WTC11 (cell line): ENCODE measurements at regions not wholly inside any gene's neighbourhood (a gene's known extent, or its start where the extent isn't known, plus 50 kb on each side); places are given as distances from the start of the nearest gene placed in this dataset.

ENCODE experiments used
- ATAC-seq: fragments of 200-7000 bp; cut with Tn5 transposase; 2 replicates; pipeline ENCODE4 v1.10.0; 2021; ENCODE audit warnings: mild to moderate bottlenecking, moderate library complexity
- CTCF ChIA-PET: fragments of 300-600 bp; sonication (Branson Sonifier 250); formaldehyde crosslinking; loops from one replicate; lab custom pipeline; 2021; ENCODE audit warnings: antibody characterized with exemption; lab: Charles Lee
- POLR2A ChIA-PET: fragments of 350-600 bp; sonication (Branson Sonifier 250); formaldehyde crosslinking; loops from one replicate; lab custom pipeline; 2021; ENCODE audit warnings: antibody characterized with exemption; lab: Charles Lee
- DNase-seq: peaks from one replicate; pipeline ENCODE4 v3.0.0; 2021; ENCODE audit warnings: low spot score
- H3K27ac Mint-ChIP-seq: 2 replicates; pipeline ENCODE4 v1.8.0; 2021; ENCODE audit warnings: mixed read lengths
- H3K27me3 Mint-ChIP-seq: 2 replicates; pipeline ENCODE4 v1.8.0; 2021; ENCODE audit warnings: low read depth, mild to moderate bottlenecking, moderate library complexity, mixed read lengths
- H3K36me3 Mint-ChIP-seq: 2 replicates; pipeline ENCODE4 v1.8.0; 2021; ENCODE audit warnings: mixed read lengths
- H3K4me1 Mint-ChIP-seq: 2 replicates; pipeline ENCODE4 v1.8.0; 2022; ENCODE audit warnings: mixed read lengths
- H3K4me3 Mint-ChIP-seq: 2 replicates; pipeline ENCODE4 v1.8.0; 2021; ENCODE audit warnings: mild to moderate bottlenecking, moderate library complexity, mixed read lengths
- H3K9me3 Mint-ChIP-seq: 2 replicates; pipeline ENCODE4 v1.8.0; 2021; ENCODE audit warnings: mixed read lengths
- EMX1 ChIP-seq: fragments of 250-450 bp; sonication (Bioruptor Pico); IDR thresholded peaks from 2 replicates; pipeline ENCODE4 v1.8.0; 2021; ENCODE audit warnings: mild to moderate bottlenecking
- ESRRA ChIP-seq: sonication (generic); formaldehyde crosslinking; IDR thresholded peaks from 2 replicates; pipeline ENCODE4 v1.8.1; 2022; ENCODE audit warnings: mild to moderate bottlenecking, missing genetic modification reagents, borderline replicate concordance
- FOXP1 ChIP-seq: sonication (generic); formaldehyde crosslinking; IDR thresholded peaks from 2 replicates; pipeline ENCODE4 v1.8.0; 2022; ENCODE audit warnings: missing genetic modification reagents, mild to moderate bottlenecking, moderate library complexity, borderline replicate concordance
- GRHL2 ChIP-seq: fragments of 250-450 bp; sonication (Bioruptor Pico); IDR thresholded peaks from 2 replicates; pipeline ENCODE4 v1.8.0; 2022; ENCODE audit warnings: mild to moderate bottlenecking, moderate library complexity; ENCODE audit not compliant: insufficient replicate concordance, severe bottlenecking
- JUN ChIP-seq: sonication (generic); formaldehyde crosslinking; IDR thresholded peaks from 2 replicates; pipeline ENCODE4 v1.8.0; 2023; ENCODE audit warnings: mild to moderate bottlenecking, missing genetic modification reagents
- MYBL2 ChIP-seq: sonication (generic); formaldehyde crosslinking; IDR thresholded peaks from 2 replicates; pipeline ENCODE4 v1.8.1; 2023; ENCODE audit warnings: mild to moderate bottlenecking, moderate library complexity, missing genetic modification reagents
- NR1H2 ChIP-seq: sonication (generic); formaldehyde crosslinking; IDR thresholded peaks from 2 replicates; pipeline ENCODE4 v1.9.0; 2021; ENCODE audit warnings: mild to moderate bottlenecking, moderate library complexity, missing genetic modification reagents
- NR2C2 ChIP-seq: sonication (generic); formaldehyde crosslinking; IDR thresholded peaks from 2 replicates; pipeline ENCODE4 v1.8.0; 2022; ENCODE audit warnings: mild to moderate bottlenecking, missing genetic modification reagents
- PRRX2 ChIP-seq: fragments of 250-450 bp; sonication (Bioruptor Pico); IDR thresholded peaks from 2 replicates; pipeline ENCODE4 v1.8.0; 2021; ENCODE audit warnings: mild to moderate bottlenecking
- TCF7 ChIP-seq: sonication (generic); formaldehyde crosslinking; IDR thresholded peaks from 2 replicates; pipeline ENCODE4 v1.8.0; 2022; ENCODE audit warnings: mild to moderate bottlenecking, low read depth, missing genetic modification reagents, moderate library complexity
- TP53 ChIP-seq: sonication (generic); formaldehyde crosslinking; IDR thresholded peaks from 2 replicates; pipeline ENCODE4 v1.8.1; 2023; ENCODE audit warnings: mild to moderate bottlenecking, missing genetic modification reagents
- ZNF121 ChIP-seq: sonication (generic); formaldehyde crosslinking; IDR thresholded peaks from 2 replicates; pipeline ENCODE4 v1.8.0; 2023; ENCODE audit warnings: missing genetic modification reagents
- ZNF138 ChIP-seq: sonication (generic); formaldehyde crosslinking; conservative IDR thresholded peaks from 2 replicates; pipeline ENCODE4 v1.8.1; 2022; ENCODE audit warnings: mild to moderate bottlenecking, moderate library complexity, missing genetic modification reagents
- ZNF219 ChIP-seq: sonication (generic); formaldehyde crosslinking; IDR thresholded peaks from 2 replicates; pipeline ENCODE4 v1.8.0; 2023; ENCODE audit warnings: missing genetic modification reagents, mild to moderate bottlenecking, borderline replicate concordance
- TF ChIP-seq, protein P1 (sequence below): sonication (generic); formaldehyde crosslinking; IDR thresholded peaks from 2 replicates; pipeline ENCODE4 v1.8.0; 2022; ENCODE audit warnings: mild to moderate bottlenecking, missing genetic modification reagents
- TF ChIP-seq, protein P2 (sequence below): sonication (generic); formaldehyde crosslinking; IDR thresholded peaks from 2 replicates; pipeline ENCODE4 v1.8.0; 2022; ENCODE audit warnings: mild to moderate bottlenecking, missing genetic modification reagents
- TF ChIP-seq, protein P3 (sequence below): fragments of 250-450 bp; sonication (Bioruptor Pico); conservative IDR thresholded peaks from 2 replicates; pipeline ENCODE4 v1.9.0; 2021; ENCODE audit warnings: mild to moderate bottlenecking
- TF ChIP-seq, protein P4 (sequence below): fragments of 250-450 bp; sonication (Bioruptor Pico); IDR thresholded peaks from 2 replicates; pipeline ENCODE4 v1.9.0; 2021; ENCODE audit warnings: mild to moderate bottlenecking
- TF ChIP-seq, protein P5 (sequence below): sonication (generic); formaldehyde crosslinking; IDR thresholded peaks from 2 replicates; pipeline ENCODE4 v1.8.0; 2022; ENCODE audit warnings: mild to moderate bottlenecking, missing genetic modification reagents
- TF ChIP-seq, protein P6 (sequence below): sonication (generic); formaldehyde crosslinking; IDR thresholded peaks from 2 replicates; pipeline ENCODE4 v1.8.0; 2023; ENCODE audit warnings: missing genetic modification reagents, mild to moderate bottlenecking, borderline replicate concordance

DNA sequence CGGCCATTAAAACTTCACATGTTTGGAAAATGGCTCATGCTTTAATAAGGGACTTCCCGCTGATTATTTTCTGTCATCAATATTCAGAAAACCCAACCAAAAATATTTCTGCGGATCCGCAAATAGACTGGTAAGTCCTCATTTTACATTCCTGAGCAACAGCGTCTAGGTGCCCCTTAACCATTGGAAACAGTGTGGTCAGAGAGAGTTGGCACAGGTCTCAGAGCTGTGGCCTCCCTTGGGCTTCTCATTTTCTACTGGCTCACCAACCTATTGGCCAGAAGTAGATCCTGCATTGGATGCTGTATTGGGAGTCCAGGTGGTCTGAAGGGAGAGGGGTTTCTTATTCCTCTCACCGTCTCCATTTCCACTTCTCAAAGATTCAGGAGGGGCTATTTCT is 348.1 kb upstream of the DCBLD2 start:
- CTCF ChIA-PET, result no interaction called here
- Mint-ChIP-seq H3K4me1 (peaks cover 3% of the 10 kb centered on the region; the same call in 1 of the 2 replicates), H3K9me3 (peaks cover 8% of the 10 kb centered on the region), H3K27me3 (no peaks in the 10 kb centered on the region), H3K36me3 (peaks cover 4% of the 10 kb centered on the region), H3K4me3 (no peak overlapping the region), H3K27ac (no peak overlapping the region)
- POLR2A ChIA-PET, result no interaction called here
- ATAC-seq (no peak), DNase-seq (no peak)
- TF ChIP-seq FOXP1 (CRISPR knock-in tag) (no peak), PRRX2 (CRISPR knock-in tag) (no peak), ESRRA (CRISPR knock-in tag) (no peak), GRHL2 (CRISPR knock-in tag) (no peak), EMX1 (no peak), NR1H2 (CRISPR knock-in tag) (no peak), ZNF219 (CRISPR knock-in tag) (no peak), JUN (CRISPR knock-in tag) (no peak), MYBL2 (CRISPR knock-in tag) (no peak), TCF7 (no peak), NR2C2 (CRISPR knock-in tag) (no peak), TP53 (CRISPR knock-in tag) (no peak), ZNF138 (CRISPR knock-in tag) (no peak), ZNF121 (CRISPR knock-in tag) (no peak)
- TF ChIP-seq, protein P1, sequence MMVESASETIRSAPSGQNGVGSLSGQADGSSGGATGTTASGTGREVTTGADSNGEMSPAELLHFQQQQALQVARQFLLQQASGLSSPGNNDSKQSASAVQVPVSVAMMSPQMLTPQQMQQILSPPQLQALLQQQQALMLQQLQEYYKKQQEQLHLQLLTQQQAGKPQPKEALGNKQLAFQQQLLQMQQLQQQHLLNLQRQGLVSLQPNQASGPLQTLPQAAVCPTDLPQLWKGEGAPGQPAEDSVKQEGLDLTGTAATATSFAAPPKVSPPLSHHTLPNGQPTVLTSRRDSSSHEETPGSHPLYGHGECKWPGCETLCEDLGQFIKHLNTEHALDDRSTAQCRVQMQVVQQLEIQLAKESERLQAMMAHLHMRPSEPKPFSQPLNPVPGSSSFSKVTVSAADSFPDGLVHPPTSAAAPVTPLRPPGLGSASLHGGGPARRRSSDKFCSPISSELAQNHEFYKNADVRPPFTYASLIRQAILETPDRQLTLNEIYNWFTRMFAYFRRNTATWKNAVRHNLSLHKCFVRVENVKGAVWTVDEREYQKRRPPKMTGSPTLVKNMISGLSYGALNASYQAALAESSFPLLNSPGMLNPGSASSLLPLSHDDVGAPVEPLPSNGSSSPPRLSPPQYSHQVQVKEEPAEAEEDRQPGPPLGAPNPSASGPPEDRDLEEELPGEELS (CRISPR knock-in tag), result no peak
- TF ChIP-seq, protein P2, sequence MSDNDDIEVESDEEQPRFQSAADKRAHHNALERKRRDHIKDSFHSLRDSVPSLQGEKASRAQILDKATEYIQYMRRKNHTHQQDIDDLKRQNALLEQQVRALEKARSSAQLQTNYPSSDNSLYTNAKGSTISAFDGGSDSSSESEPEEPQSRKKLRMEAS, result no peak
- TF ChIP-seq, protein P3, sequence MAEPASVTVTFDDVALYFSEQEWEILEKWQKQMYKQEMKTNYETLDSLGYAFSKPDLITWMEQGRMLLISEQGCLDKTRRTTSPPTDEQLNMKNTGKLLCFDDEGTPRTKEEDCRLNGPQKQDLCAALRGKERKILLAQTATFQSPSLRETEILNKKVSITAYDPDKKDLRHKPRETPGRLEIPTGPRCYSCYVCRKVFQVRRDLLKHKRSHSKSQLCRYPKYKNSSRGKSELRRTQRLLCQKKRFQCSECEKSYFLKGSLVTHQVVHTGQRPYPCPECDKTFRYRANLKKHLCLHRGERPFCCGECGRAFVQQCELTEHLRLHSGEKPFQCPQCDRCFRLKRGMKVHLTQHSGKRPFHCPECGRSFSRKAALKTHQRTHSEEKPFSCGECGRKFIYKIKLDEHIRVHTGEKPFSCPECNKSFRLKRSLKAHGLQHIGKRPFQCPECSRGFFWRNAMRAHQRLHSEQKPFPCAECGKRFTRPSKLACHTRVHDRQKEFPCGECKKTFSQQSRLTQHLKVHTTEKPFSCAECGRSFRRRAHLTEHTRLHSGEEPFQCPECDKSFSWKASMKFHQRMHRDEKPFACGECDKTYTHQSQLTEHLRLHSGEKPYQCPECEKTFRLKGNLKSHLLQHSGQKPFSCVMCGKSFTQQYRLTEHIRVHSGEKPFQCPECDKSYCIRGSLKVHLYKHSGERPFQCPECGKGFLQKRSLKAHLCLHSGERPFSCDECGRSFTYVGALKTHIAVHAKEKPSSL, result no peak
- TF ChIP-seq, protein P4, sequence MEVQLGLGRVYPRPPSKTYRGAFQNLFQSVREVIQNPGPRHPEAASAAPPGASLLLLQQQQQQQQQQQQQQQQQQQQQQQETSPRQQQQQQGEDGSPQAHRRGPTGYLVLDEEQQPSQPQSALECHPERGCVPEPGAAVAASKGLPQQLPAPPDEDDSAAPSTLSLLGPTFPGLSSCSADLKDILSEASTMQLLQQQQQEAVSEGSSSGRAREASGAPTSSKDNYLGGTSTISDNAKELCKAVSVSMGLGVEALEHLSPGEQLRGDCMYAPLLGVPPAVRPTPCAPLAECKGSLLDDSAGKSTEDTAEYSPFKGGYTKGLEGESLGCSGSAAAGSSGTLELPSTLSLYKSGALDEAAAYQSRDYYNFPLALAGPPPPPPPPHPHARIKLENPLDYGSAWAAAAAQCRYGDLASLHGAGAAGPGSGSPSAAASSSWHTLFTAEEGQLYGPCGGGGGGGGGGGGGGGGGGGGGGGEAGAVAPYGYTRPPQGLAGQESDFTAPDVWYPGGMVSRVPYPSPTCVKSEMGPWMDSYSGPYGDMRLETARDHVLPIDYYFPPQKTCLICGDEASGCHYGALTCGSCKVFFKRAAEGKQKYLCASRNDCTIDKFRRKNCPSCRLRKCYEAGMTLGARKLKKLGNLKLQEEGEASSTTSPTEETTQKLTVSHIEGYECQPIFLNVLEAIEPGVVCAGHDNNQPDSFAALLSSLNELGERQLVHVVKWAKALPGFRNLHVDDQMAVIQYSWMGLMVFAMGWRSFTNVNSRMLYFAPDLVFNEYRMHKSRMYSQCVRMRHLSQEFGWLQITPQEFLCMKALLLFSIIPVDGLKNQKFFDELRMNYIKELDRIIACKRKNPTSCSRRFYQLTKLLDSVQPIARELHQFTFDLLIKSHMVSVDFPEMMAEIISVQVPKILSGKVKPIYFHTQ (CRISPR knock-in tag), result no peak
- TF ChIP-seq, protein P5, sequence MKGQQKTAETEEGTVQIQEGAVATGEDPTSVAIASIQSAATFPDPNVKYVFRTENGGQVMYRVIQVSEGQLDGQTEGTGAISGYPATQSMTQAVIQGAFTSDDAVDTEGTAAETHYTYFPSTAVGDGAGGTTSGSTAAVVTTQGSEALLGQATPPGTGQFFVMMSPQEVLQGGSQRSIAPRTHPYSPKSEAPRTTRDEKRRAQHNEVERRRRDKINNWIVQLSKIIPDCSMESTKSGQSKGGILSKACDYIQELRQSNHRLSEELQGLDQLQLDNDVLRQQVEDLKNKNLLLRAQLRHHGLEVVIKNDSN (CRISPR knock-in tag), result no peak
- TF ChIP-seq, protein P6, sequence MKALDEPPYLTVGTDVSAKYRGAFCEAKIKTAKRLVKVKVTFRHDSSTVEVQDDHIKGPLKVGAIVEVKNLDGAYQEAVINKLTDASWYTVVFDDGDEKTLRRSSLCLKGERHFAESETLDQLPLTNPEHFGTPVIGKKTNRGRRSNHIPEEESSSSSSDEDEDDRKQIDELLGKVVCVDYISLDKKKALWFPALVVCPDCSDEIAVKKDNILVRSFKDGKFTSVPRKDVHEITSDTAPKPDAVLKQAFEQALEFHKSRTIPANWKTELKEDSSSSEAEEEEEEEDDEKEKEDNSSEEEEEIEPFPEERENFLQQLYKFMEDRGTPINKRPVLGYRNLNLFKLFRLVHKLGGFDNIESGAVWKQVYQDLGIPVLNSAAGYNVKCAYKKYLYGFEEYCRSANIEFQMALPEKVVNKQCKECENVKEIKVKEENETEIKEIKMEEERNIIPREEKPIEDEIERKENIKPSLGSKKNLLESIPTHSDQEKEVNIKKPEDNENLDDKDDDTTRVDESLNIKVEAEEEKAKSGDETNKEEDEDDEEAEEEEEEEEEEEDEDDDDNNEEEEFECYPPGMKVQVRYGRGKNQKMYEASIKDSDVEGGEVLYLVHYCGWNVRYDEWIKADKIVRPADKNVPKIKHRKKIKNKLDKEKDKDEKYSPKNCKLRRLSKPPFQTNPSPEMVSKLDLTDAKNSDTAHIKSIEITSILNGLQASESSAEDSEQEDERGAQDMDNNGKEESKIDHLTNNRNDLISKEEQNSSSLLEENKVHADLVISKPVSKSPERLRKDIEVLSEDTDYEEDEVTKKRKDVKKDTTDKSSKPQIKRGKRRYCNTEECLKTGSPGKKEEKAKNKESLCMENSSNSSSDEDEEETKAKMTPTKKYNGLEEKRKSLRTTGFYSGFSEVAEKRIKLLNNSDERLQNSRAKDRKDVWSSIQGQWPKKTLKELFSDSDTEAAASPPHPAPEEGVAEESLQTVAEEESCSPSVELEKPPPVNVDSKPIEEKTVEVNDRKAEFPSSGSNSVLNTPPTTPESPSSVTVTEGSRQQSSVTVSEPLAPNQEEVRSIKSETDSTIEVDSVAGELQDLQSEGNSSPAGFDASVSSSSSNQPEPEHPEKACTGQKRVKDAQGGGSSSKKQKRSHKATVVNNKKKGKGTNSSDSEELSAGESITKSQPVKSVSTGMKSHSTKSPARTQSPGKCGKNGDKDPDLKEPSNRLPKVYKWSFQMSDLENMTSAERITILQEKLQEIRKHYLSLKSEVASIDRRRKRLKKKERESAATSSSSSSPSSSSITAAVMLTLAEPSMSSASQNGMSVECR (CRISPR knock-in tag), result no peak
